GM12873 (cell line): ENCODE measurements at regions not wholly inside any gene's neighbourhood (a gene's known extent, or its start where the extent isn't known, plus 50 kb on each side); places are given as distances from the start of the nearest gene placed in this dataset.

Experiments used
- CTCF ChIP-seq: IDR thresholded peaks from 2 replicates; pipeline ENCODE4 v1.5.1; 2012; ENCODE audit warnings: low read depth, mild to moderate bottlenecking, moderate library complexity, low read length, control low read depth; ENCODE audit not compliant: insufficient read depth; ENCODE audit errors: missing control alignments

GRCh38 chr1:98314601-98315000 is 346.9 kb upstream of the SNX7 start:
- no peak for TF ChIP-seq CTCF

- no peak for TF ChIP-seq CTCF
Measured at GRCh38 chr1:98306517-98307089, 354.9 kb upstream of the SNX7 start.

- no peak for TF ChIP-seq CTCF
Measured at GRCh38 chr1:98305362-98305761, 356.2 kb upstream of the SNX7 start.

- TF ChIP-seq CTCF: no peak
Measured at GRCh38 chr1:98304888-98305287, 356.6 kb upstream of the SNX7 start.

GRCh38 chr1:98299861-98300260 is 361.7 kb upstream of the SNX7 start:
- no peak for TF ChIP-seq CTCF

- TF ChIP-seq CTCF: no peak
Measured at GRCh38 chr1:98299313-98299712, 362.2 kb upstream of the SNX7 start.

GRCh38 chr1:98298319-98298718 is 363.2 kb upstream of the SNX7 start:
- TF ChIP-seq CTCF: no peak
